CD4-positive, alpha-beta T cell treated with Interleukin-17A for 1 hour (primary cell): ENCODE measurements at regions not wholly inside any gene's neighbourhood (a gene's known extent, or its start where the extent isn't known, plus 50 kb on each side); places are given as distances from the start of the nearest gene placed in this dataset.
"Not testable (repeated sequence)": the region's sequence is repeated elsewhere in the genome, so short reads cannot be mapped to it uniquely, and the experiment has no call there.

Experiments
- DNase-seq: peaks from one replicate; pipeline ENCODE4 v3.0.0-alpha.2; 2020

DNA sequence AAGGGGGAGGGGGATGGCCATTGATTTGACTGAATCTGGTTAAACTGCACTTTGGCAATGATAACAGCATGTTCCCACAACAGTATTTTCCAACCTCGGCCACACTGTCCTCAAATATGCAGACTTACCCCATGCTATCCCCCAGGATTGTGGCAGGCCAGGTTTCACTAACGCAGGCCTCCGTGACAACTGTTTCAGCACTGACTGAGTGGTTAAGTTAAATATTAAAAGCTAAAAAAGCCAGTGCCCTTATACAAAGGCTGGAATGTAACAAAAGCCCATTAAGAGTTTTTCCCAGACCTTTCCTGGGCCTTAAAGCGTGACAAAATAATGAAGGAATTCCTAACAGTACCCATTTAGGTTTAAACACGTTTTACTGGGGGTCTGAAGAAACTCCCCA lies 202.9 kb downstream of the USP25 start:
- no peak for DNase-seq

- no peak for DNase-seq
Observed at GRCh38 chr21:15935530-15935929, 205.7 kb downstream of the USP25 start.

DNA sequence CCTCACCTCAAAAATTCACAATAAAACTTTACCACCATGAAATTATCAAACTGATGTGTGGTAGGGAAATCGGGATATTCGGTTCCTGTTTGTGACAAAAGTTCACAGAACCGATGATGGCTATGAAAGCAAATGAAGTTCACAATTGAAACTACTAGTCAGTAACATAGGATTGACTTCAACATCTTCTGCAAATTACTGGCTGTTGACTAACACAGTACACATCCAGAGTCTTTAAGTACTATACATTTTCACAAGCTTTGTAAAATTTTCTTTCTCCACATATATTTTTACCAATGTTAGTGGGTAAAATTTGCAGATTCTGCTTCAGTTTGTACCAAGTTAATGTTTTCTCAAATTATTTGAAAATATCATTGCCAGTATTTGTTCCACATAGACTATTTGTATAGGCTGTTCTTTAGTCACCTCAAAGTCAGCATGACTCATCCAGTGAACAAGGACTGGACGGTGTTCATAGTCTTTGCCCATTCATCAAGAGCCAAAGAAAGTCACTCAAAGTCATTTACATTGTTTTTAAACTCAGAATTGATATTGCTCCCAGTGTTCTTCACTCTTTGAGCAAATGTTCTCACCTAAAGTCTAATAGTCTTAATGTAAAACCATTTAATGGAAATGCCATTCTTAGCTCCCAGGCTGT lies 213.4 kb downstream of the USP25 start:
- DNase-seq = no peak

GRCh38 chr21:15947677-15948076 lies 217.9 kb downstream of the USP25 start:
- DNase-seq = no peak

DNA sequence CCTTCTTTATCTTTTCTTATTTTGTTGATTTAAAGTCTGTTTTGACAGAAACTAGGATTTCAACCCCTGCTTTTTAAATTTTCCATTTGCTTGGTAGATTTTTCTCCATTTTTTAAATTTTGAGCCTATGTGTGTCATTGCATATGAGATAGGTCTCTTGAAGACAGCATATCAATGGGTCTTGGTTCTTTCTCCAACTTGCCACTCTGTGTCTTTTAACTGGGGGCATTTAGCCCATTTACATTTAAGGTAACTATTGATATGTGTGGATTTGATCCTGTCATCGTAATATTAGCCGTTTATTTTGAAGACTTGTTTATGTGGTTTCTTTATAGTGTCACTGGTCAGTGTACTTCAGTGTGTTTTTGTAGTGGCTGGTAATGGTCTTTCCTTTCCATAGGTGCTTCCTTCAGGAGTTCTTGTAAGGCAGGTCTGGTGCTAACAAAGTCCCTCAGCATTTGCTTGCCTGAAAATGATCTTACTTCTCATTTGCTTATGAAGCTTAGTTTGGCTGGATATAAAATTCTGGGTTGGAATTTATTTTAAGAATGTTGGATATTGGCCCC lies 223.9 kb downstream of the USP25 start:
- no peak for DNase-seq

GRCh38 chr21:15964236-15964855 lies 234.6 kb downstream of the USP25 start:
- DNase-seq = no peak

DNA sequence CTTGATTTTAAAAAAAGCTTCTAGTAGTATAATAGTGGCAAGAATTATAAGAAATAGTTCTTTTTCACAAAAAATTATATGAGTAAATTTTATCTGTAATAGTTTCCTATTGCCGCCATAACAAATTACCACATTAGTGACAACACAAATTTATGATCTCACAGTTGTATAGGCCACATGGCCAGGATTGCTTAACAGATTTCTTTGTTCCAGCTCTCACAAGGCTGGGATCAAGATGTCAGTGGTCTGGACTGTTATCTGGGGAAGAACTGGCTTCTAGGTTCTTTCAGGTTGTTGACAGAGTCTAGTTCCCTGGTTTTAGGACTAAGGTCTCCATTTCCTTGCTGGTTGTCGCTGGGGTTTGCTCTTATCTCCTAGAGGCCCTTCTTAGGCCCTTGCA lies 236.4 kb downstream of the USP25 start:
- DNase-seq = no peak

DNA sequence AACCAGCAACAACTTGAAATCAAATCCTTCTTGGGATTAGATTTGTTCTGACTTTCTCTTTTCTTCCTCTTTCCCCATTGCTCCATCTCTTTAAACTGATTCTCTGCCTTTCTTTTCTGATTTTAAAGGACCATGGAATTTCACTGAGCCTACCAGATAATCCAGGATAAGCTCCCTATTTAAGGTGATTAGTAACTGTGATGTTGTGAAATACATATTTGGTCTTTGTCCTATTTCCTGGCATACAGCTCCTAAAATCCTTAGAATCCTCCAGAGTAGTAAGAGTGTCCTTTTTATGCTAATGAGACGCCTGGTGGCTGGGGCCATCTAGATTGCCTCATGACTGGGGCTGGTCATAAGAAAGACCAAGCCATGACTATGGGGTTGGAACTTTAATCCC lies 236.9 kb downstream of the USP25 start:
- no peak for DNase-seq

DNA sequence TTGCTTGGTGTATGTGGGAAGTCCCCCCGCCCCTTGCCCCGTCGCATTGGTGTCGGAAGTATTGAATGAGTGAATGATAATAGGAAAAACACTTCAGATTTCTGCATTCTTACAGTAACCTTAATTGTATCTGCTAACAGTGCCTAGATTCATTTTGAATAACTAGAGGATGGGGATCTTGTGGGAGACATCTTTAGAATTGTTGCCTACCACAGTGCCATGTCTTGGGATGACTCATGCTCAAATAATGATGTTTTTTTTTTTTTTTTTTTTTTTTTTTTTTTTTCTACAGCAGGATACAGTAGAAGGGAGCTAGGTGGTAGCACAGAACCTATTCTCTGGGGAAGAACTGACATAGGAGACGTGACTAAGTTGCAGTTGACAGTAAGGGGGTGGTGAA lies 237.9 kb downstream of the USP25 start:
- DNase-seq = no peak

- no peak for DNase-seq
Observed at GRCh38 chr21:15968776-15969310, 239.1 kb downstream of the USP25 start.

GRCh38 chr21:15976807-15977206 lies 247.0 kb downstream of the USP25 start:
- DNase-seq = no peak

DNA sequence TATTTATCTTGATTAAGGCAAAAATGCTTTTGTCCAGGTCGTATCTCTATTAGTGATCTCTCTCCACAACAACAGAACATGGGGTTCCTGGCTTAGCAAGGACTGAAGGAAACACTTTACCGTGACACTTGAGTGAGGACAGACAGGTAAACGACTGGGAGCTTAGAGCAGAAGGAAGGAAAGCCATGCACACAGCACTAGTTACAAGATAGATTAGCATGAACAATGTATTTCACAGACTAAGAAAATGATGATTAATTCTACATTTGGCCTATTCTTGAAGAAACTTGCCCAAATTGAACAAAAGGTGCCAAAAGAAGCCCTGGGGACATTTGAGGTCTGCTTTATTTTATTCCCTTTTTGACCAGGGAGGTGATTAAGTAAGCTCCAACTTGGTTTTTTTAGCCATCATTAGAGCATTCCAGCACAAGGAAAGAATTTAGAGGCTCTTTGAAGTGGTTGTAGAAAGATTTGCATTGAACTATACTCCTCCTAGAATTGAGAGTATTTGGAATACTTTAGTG lies 248.5 kb downstream of the USP25 start:
- DNase-seq = no peak

- not testable (repeated sequence) for DNase-seq
Observed at GRCh38 chr21:15979493-15979892, 249.7 kb downstream of the USP25 start.

GRCh38 chr21:15986277-15986676 lies 256.5 kb downstream of the USP25 start:
- no peak for DNase-seq

- no peak for DNase-seq
Observed at GRCh38 chr21:15992171-15992570, 262.4 kb downstream of the USP25 start.

DNA sequence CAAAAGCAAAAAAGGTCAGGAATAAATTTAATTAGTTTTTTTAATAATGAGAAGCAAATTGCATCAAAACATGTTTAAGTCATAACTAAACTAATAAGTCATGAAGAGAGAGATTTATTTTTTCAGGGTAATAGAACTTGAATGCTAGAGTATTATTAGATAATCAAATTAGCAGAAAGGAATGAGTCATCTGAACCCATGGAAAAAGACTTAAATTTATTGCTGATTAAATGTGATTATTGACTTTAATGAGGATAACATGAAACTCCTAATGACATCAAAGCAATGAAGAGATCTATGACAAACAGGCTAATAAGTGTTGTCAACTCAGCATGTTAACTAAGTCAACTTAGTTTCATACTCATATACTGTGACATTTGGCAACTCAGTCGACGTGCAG lies 264.2 kb downstream of the USP25 start:
- DNase-seq = no peak

- DNase-seq = no peak
Observed at GRCh38 chr21:15999741-16000140, 270.0 kb downstream of the USP25 start.

DNA sequence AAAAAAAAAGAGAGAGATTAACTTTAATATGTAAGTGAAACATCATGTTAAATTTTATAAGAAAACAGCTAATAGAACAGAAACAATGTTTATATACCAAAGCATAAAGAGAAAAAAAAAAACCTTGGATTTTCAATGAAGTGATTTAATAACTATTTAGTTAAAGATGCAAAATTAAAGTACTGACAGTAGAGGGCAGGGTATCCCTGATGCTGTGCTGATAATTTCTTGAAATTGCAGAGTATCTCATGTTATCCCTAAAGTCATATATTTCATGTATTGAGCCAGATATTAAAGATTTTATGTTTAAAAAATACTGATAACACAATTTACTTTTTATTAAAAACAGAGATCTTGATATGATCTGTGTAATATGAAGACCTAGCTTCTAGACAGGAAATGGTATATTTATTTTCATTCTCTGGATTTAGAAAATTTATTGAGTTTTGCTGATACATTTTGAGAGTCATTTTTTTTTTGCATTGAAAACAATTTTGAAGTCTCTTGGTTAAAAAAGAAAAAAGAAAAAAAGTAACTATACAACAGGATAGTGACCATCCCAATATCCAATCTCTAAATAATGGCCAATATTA lies 273.2 kb downstream of the USP25 start:
- no peak for DNase-seq

DNA sequence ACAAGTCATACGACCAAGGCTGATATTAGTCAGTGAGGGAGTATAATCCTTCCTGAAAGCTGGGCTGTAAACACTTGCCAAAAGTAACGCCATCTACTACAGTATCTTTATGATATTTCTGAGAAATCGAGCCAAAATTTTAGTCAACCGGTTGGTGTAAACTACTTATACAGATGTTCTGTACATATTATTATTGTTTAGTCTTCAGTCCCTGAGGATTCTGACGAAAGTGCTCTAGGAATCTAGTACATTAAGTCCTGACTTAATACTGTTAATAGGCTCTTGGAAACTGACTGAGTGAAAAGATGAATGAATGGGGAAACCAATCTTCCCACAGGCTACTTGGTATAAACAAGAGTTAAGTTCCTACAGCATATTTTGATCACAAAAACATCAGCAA lies 274.3 kb downstream of the USP25 start:
- no peak for DNase-seq

- no peak for DNase-seq
Observed at GRCh38 chr21:16004523-16004922, 274.7 kb downstream of the USP25 start.

DNA sequence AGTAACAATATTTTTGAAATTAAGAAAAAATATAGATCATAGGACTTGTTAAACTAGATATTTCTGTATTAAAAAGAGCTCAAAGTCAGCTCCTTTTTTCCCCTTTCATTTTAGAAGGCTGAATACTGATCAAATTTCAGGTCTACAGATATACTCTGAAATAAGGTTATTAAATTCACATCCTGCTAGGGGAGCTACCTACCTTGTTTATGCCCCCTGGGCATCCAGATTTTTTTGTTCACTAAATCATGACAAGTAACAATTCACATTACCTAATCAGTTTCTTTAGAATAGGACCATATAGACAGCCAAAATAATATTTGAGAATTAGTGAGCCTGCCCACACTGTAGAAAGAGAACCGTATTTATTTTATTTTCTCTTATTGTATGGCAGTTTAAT lies 276.2 kb downstream of the USP25 start:
- DNase-seq = no peak

- no peak for DNase-seq
Observed at GRCh38 chr21:16007943-16008342, 278.2 kb downstream of the USP25 start.

DNA sequence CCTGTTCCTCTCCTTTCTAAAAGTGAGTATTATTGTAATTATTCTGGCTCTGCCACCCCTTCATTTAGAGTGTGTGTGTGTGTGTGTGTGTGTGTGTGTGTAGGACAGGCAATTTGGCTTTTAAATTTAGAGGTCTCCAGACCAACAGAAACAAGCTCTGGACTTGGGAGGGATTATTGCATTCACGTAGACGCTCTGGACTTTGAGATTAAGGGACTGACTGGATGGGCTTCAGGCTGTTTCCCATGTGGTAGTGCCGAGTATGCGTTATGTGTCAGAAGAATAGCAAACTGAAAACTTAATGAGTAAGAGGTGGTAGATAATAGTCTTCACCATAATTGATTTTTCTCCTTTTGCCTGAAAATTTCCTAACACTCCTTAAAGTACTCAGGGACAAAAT lies 281.9 kb downstream of the USP25 start:
- no peak for DNase-seq

GRCh38 chr21:16013570-16013969 lies 283.8 kb downstream of the USP25 start:
- DNase-seq = no peak
